G401.6 (cell line): ENCODE measurements at regions not wholly inside any gene's neighbourhood (a gene's known extent, or its start where the extent isn't known, plus 50 kb on each side); places are given as distances from the start of the nearest gene placed in this dataset.
"Not testable (repeated sequence)": the region's sequence is repeated elsewhere in the genome, so short reads cannot be mapped to it uniquely, and the experiment has no call there.

ENCODE experiments used
- FAIRE-seq: peaks from 2 replicates; lab custom pipeline; 2012; peaks lifted over from hg19 to GRCh38; lab: Jason Lieb, UNC

DNA sequence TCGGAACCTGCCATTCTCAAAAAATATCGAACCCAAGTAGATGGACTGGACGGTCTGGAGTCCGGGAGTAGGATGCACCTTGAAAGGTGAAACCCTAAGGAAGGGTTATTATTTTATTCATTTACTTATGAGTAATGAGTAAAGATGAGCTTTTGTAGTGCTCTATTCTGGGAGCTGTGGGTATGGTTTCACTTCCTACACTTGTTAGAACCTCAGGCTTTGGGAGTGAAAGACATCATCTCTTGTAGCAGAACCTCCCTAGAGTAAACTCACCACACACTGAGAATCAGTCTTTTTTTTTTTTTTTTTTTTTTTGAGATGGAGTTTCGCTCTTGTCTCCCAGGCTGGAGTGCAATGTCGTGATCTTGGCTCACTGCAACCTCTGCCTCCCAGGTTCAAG lies 389.4 kb upstream of the AUTS2 start:
- no peak for FAIRE-seq

DNA sequence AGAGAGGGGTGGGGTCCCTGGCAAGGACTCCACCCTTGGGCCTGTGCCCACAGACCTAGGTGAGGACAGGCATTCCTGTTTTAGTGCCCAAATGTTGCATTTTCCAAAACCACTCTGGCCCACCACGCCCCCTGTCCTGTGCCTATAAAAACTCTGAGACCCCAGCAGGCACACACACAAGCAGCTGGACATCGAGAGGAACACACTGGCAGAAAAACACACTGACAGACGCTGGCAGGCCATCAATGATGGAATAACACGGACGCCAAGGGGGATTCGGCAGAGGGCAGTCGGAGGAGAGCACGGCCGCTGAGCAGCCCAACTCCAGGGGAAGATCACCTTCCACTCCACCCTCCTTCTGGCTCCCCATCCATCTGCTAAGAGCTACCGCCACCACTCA lies 386.9 kb upstream of the AUTS2 start:
- no peak for FAIRE-seq

DNA sequence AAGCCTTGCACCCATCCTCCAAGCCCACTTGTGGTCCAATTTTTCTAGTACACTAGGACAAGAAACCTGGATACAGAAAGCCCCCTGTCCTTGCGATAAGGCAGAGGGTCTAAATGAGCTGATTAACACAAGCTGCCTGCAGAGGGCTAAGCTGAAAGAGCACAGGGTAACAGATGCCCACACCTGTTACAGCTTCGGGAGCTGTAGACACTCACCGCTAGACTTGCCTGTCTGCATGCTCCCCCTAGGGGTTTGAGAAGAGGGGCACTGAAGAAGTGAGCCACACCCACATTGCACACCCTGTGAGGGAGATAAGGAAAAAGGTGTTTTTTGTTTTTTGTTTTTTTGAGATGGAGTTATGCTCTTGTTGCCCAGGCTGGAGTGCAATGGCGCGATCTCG lies 386.5 kb upstream of the AUTS2 start:
- no peak for FAIRE-seq

DNA sequence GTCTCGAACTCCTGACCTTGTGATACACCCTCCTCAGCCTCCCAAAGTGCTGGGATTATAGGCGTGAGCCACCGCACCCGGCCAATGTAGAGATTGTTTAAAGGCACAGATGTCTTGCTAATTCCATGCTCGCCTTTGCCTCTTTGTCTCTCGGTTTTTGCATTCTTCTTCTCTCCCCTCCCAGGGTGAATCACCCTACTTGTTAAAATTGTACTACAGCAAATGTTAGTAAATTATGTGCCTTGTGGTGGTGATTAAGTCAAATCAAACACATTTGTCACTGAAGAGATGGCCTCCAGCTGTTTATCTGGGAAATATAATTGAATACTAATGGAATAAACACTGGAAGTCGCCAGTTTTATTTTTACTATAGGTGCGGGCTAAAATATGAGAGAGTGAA lies 384.4 kb upstream of the AUTS2 start:
- no peak for FAIRE-seq

DNA sequence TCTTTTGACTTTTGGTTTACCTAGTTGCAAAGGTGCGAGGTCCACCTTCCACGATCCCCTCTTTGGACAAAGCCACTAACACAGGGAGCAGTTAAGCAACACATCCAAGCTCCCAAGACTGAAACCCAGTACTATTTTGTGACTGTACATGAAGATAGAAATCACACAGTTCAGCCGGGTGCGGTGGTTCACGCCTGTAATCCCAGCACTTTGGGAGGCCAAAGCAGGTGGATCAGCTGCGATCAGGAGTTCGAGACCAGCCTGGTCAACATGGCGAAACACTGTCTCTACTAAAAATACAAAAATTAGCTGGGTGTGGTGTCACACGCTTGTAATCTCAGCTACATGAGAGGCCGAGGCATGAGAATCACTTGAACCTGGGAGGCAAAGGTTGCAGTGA lies 382.8 kb upstream of the AUTS2 start:
- FAIRE-seq, result not testable (repeated sequence)

DNA sequence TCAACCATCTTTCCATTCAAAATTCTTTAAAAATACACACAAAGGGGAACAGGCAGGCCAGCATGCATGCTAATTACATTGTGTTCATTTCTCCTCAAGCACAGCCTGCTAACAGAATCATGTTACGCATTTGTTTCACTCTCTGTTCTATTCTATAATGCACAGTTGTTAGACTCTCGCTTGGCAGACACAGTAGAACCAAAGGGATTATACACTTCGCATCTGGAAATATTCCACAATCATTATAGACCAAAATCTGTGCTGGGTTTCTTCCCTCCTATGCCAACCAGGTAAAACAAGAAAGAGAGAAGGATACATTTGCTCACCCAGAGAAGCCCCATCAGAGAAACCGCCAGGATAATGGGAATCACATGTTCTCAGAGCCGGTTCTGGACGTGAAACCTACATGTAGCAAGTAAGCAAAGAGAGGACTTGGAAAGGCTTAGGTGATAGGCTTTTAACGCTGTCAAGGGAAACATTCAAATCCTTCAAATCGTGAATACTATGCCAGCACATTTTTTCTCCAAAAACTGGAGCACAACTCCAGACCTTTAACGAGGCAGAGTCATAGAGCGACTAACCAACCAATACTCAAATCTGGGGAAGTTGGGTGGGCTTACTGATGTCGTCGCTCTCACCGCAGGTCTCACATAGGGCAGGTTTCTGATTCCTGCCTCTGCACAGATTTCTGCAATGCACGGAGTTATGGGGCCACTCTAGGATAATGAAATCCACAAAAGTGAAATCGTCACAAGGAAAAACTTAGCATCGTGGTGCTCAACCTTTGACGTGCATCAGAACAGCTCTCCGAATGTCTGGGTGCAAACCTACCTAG lies 380.5 kb upstream of the AUTS2 start:
- no peak for FAIRE-seq

DNA sequence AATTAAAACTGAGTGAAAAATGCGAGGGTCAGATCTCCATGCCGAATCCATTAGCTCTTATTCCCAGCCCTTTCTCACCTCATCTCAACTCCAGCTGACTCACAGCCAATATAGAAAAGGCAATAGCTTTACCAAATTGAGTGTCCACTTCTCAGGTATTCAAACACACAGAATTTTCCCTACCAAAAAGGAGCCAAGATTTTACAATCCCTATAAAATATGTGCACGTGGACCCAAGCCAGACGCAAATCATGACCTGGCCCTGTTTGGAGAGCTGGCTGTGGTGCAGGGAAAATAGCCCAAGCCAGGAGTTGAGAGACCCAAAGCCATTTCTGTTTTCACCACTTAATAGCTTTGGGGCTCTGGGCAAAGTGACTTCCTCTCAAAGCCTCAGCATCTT lies 379.7 kb upstream of the AUTS2 start:
- FAIRE-seq, result no peak

DNA sequence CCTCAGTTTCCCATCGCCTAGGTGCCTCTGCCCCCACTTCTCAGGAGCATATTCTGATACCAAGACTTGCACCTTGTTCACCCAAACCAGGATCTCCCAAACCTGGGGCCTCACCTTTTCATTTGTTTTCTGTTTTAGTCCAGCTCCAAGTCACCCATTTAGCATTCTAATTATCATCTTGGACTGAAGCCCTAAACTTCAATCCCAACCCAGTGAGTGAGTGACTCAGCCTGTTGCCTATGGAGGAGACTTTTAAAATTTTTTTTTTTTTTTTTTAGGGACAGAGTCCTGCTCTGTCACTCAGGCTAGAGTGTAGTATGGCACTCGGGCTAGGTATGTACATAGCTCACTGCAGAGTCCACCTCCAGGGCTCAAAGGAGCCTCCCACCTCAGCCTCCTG lies 378.9 kb upstream of the AUTS2 start:
- FAIRE-seq, result no peak

DNA sequence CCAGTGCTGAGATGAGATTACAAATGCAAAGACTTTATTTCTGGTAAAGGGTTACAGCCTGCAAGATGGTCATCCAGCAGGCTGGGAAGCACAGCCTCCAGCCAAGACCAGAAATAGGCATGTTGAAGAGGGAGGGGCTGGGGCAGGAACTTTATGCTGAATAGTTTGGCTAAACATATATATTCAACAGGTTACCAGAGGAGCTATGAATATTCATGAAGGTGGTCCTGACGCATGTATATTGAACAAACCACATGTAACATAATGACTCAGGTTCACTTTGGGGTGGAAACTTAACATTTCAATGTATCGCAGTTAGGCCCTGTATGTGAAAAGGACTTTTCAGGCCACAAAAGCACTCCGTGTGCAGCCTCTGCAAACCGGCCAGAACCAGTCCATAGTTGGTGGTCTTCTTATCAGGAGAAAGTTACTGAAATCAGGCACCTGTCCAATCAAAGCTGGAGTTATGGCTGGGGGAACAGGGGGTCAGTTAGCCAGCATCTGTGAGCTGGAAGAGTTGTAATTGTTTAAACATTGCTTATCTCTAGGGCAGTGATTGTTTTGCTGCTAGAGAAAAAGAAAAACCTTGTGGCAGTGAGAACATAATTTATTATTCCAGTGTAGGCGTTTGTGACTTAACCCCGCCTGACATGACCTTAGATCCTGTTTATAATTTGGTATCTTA lies 372.9 kb upstream of the AUTS2 start:
- no peak for FAIRE-seq

DNA sequence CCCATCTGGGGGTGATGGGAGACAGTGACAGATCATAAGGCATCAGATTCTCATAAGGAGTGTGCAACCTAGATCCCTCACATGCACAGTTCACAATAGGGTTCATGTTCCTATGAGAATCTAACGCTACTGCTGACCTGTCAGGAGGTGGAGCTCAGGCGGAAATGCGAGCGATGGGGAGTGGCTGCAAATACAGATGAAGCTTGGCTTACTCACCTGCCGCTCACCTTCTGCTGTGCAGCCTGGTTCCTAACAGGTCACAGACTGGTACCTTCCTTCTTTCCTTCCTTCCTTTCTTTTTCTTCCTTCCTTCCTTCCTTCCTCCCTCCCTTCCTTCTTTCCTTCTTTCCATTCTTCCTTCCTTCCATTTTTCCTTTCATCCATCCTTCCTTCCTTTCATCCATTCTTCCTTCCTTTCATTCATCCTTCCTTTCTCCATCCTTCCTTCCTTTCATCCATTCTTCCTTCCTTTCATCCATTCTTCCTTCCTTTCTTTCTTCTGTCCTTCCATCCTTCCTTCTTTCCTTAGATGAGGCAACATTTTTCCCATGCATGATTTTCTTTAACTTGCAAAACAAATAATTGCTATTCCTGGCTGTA lies 370.0 kb upstream of the AUTS2 start:
- FAIRE-seq, result no peak

DNA sequence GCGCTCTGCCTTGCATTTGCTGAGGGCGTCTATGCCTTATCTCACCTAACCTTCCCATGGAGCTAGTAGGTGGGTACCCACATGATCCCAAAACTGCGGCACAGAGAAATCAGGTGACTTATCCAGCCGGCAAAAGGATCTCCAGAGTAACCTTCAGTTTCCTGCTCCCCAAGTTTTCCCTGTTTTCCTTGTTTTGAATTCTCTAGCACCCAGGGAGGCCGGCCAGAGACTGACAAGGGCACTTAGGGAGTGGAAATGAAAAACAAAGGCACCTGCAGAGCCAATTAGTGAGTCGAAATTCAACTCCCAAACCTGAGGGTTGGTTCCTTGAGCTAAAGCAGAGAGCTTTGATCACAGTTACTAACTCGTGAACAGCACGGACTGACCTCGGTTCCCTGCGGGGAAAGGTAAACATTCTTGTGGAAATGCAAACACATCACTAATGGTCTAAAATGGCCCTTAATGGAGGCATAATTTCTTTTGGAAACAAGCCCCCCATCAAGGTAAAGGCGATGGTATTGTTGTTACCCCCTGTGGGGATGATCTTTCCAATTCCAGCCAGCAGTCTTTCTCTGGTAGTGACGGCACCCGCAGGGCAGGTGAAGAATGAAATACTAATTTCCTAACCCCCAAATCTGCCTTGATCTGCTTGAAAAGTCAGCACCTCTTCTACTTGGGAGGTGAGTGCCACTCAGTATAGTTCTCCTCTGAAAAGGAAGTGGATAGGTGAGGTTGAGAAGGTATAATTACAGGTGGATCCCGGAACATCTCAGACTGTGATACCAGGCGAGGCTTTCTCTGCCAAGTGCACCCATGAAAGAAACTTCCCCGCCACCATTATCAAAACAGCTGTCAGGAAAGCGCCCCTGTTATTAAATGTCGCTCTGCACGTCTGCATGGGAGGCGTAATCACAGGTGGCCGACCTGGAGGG lies 365.6 kb upstream of the AUTS2 start:
- FAIRE-seq, result no peak

DNA sequence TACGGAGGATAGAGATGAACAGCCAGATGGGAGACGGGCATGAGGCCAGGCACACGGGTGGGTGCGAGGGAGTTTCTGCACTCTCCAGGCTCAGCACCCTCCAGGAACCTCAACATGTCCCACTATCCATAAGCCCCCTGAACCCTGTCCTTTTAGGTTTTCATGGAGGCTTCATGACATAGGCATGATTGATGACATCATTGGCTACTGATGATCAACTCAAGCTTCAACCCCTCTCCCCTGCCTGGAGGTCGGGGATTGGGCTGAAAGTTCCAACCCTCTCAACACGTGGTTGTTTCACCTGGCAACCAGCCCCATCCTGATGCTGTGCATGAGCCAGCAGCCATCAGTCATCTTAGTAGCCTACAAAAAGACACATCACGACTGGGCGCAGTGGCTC lies 360.7 kb upstream of the AUTS2 start:
- no peak for FAIRE-seq

DNA sequence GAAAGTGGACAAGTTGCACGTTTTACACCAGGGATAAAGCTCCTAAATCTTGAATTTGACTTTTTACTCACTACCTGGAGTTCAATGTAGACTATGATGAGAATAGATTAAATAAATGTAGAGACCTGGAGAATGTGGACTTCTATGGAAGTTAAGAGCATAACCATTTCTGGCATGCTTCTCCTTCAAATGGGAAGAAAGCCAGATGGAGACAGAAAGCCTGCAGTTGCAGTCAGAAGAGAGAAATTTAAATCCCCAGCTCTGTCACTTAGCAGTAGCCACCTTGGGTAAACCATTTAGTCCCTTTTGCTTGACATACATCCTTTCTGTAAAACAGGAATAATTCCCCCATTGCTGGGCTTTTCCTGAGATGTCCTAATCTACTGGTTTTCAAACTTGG lies 355.3 kb upstream of the AUTS2 start:
- FAIRE-seq, result no peak

DNA sequence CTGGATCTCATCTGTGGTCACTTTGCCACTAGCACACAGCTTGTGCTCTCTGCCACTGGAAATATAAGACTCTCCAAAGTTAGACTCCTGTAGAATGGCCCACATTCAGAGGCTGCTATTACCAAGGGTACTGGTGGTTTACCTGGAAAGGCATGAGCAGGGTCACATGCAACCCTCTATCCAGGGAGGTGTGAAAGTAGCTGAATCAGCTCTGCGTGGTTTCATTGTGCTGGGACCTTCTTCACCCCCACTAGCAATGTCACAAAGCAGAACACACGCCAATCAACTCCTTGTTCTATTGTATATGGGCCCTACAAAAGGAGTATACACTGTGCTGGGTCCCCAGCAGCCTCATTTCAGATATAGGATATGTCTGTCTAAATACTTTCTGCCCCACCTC lies 353.6 kb upstream of the AUTS2 start:
- no peak for FAIRE-seq

DNA sequence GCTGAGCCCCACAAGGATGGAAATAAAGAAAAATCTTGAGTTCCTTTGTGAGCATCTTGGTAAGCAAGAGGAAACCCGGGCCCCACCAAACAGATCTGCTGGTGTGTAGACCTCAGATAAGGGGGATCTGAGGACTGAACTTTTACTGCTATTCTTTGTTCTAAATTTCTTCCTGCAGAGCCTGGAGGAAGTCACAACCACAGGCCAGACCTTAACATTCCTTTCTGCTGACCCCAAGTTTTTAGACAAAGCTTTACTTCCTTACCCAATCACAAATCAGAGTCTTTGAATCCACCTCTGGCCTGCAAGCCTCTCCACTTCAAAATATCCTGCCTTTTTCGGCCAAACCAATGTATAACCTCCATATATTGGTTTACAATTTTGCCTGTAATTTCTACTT lies 352.6 kb upstream of the AUTS2 start:
- FAIRE-seq, result no peak

DNA sequence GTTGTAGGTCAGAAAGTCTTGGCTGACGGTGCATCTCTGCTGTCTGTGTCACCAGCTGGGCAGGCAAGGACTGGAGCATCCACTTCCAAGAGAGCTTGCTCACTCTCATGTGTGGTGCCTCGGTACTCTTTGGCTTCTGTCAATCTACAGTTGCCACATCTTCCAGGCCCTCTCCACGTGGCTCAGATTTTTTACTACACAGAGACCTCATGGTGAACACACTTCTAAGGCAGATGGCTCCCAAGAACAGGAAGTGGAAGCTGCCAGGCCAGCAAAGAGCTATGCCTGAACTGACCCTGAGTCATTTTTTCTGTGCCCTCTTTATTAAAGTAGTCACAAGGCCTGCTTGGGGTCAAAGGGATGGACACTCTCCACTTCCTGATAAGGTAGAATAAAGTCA lies 351.5 kb upstream of the AUTS2 start:
- FAIRE-seq, result no peak

DNA sequence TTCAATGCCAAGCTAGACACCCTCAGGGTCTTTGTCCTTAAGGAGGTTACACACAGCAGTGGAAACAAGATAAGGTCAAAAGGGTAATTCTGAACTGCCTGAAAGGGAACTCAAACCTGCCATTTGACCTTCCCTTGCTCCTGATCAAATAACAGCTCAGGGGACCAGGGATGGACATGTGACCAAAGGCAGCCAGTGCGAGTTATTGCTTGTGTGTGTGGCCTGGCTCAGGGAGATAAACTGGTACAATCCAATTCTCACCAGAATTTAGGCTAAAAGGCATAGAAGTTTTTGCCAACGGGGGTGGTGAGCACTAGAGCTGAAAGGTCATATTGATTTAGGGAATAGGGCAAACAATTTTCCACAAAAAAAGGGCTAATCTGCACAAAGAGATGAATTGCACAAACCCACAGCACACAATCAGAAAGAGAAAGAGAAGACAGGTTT lies 349.9 kb upstream of the AUTS2 start:
- not testable (repeated sequence) for FAIRE-seq

DNA sequence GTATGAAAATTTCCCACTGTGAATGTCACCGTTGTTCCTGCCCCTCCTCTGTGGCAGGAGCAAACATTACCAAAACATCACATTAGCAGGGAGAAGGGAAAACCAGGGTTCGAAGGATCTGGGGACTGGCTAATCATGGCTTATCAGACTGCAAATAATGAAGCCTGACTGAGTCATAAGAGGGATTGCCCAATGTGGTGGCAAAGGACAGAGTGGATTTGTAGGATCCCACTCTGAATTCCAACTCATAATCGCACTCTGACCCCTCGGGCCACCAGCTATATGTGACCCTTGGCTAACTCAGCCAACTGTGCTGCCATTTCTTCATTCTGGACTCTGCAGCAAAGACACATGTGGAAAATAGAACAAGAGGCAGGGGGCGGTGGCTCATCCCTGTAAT lies 347.3 kb upstream of the AUTS2 start:
- FAIRE-seq, result no peak

DNA sequence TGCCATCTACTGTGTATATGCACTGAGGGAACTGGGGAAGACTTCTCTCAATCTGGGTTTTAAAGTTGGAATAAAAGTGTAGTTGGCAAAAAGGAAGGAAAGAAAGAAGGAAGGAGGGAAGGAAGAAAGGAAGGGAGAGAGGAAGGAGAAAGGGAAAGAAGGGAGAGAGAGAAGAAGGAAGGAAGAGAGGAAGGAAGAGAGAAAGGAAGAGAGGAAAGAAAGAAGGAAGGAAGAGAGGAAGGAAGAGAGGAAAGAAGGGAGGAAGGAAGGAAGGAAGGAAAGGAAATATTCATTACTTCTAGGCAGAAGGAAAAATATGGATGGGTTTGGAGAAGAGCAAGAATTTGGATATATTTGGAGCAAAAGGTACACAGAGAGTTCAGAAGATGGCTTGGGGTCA lies 343.6 kb upstream of the AUTS2 start:
- no peak for FAIRE-seq

DNA sequence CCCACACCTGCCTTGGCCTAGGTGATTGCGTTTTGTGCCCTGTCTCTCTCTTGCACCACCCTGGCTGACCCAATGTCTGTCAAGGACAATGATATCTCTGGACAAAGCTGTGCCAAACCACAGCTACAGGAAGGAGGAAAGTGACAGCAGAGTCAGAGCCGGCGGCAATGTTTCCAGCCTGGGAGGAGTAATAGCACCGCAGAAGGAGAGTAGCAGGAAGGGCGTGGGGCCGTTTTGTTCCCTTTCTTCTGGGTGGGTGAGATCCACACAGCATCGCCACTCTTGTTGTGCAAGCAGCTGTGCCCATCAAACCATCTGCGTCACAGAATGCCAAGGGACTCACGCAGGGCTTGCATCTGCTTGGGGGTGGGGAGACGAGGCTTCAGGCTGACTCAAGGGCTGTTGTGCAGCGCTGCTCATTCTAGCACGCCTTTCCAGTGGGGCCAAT lies 341.6 kb upstream of the AUTS2 start:
- no peak for FAIRE-seq

DNA sequence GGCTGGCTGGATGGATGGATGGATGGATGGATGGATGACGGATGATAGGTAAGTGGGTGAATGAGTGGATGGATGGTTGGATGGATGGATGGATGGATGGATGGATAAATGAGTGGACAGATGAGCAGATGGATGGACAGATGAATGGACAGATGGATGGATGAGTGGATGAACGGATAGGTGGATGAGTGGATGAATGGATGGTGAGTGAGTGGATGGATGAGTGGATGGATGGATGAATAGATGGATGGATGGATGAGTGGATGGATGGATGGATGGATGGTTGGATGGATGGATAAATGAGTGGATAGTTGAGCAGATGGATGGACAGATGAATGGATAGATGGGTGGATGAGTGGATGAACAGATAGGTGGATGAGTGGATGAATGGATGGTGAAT lies 340.7 kb upstream of the AUTS2 start:
- FAIRE-seq, result no peak

DNA sequence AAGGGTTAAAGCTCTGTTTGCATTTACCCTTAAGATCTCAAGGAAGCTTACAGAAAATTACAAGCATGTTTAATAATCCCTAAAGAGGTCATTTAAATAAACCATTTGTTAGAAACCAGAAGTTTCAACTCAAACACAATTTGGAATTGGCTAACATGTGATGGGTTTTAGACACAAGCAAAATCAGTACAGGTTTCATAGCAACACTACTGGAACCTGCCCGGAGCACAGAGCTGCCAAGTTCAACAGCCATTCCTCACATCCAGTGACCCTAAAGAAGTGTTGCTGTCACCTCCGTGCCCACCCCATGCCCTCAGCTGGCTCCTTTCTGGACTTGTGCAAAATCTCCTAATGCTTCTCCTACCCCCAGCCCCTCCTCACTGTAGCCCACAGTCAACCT lies 338.8 kb upstream of the AUTS2 start:
- FAIRE-seq, result no peak
